GM12872 (cell line): ENCODE measurements at regions not wholly inside any gene's neighbourhood (a gene's known extent, or its start where the extent isn't known, plus 50 kb on each side); places are given as distances from the start of the nearest gene placed in this dataset.

Source experiments
- TF ChIP-seq, protein P1 (sequence below): IDR thresholded peaks from 3 replicates; pipeline ENCODE4 v1.5.1; 2011; ENCODE audit warnings: low read depth, mild to moderate bottlenecking, low read length, moderate library complexity; ENCODE audit not compliant: insufficient read depth

DNA sequence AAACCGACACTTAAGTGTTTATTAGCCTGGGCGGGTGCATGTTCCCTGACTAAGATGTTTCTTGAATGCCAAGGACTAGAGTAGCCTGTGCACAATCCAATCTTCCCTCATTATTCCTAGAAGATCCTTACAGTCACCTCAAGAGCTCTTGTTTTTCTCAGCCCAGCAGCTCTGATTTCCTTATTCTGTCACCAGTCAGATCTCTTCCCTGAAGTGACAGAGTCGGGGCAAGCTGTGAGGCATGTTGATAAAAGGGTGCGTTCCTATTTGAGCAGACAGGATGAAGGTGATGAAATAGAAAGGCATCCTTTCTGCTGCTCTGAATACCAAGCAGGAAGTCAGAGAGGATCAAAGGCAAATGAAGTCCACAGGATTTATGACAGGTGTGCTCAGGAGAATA lies 125.6 kb upstream of the MCTP2 start:
- TF ChIP-seq, protein P1, sequence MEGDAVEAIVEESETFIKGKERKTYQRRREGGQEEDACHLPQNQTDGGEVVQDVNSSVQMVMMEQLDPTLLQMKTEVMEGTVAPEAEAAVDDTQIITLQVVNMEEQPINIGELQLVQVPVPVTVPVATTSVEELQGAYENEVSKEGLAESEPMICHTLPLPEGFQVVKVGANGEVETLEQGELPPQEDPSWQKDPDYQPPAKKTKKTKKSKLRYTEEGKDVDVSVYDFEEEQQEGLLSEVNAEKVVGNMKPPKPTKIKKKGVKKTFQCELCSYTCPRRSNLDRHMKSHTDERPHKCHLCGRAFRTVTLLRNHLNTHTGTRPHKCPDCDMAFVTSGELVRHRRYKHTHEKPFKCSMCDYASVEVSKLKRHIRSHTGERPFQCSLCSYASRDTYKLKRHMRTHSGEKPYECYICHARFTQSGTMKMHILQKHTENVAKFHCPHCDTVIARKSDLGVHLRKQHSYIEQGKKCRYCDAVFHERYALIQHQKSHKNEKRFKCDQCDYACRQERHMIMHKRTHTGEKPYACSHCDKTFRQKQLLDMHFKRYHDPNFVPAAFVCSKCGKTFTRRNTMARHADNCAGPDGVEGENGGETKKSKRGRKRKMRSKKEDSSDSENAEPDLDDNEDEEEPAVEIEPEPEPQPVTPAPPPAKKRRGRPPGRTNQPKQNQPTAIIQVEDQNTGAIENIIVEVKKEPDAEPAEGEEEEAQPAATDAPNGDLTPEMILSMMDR, result no peak

DNA sequence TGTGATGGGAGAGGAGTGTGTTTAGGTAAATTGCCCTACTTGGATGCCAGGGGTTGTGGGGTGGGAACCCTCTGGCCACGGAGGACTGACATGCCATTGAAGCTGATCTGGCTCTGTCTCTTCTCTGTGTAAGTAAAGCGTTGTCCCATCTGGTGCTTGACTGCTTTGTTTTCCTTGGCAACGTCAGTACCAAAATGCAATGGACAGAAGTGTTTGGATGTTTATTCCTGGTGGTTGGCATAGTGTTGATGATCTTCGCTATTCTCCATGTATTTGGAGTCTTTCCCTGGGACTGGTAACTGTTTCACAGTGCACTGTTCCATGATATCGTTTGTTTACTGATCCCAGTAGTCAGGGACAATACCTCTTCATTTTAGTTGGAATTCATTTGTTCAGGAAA lies 130.5 kb upstream of the MCTP2 start:
- TF ChIP-seq, protein P1, result no peak

DNA sequence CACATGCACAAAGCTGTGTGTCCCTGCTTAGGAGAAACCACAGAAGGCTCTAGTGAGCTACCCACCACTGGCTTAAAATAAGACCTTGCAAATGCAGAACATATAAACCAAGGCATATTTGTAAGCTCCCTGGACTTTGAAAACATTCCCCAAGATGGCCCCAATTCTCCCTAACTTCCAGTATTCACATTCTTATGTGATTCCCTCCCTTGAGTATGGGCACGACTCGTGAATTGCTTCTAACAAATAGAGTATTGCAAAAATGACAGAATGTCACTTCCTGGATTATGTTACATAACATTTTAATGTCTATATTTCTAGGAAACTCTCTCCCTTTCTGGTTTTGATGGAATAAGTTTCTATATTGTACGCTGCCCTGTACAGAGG lies 131.8 kb upstream of the MCTP2 start:
- TF ChIP-seq, protein P1, result no peak

DNA sequence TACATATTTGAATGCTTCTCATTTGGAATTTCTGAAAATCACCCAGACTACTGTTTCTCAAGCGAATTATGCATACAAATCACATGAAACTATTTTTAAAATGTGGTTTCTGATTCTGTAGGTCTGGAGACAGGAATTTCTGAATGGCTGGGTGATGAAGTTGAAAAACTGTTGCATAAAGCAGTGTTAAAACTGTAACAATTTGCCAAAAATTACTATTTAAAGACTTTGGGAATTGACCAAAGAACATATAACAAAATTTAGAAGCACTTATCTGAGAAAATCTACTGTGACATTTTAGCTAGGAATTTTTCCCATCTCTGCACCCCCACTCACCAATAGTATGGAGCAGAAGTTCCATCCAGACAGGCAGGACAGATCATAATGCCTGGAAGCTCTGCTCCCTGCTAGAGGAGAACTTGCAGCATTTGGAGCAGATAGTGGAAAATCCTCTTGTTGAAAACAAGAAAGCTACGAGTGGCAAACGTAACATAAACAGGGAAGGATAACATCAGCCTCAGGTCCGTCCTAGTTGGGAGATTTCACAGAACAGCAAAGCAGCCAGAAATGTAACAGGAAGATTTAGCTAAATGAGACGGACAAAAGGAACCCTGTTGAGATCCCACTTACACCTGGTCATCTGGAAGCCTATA lies 132.3 kb upstream of the MCTP2 start:
- TF ChIP-seq, protein P1, result no peak

DNA sequence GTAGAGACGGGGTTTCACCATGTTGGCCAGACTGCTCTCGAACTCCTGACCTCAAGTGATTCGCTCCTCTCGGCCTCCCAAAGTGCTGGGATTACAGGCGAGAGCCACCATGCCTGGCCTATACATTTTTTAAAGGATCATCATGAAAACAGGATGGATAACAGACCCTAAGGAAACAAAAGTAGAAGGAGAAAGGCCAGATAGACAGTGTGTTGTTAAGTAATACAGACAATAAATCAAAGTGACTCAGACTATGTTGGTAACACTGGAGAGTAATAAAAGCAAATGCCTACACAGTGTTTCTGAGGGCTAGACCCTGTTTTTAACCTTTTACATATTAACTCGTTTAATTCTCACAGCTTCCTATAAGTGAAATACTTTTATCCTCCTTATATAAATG lies 133.8 kb upstream of the MCTP2 start:
- TF ChIP-seq, protein P1, result no peak

DNA sequence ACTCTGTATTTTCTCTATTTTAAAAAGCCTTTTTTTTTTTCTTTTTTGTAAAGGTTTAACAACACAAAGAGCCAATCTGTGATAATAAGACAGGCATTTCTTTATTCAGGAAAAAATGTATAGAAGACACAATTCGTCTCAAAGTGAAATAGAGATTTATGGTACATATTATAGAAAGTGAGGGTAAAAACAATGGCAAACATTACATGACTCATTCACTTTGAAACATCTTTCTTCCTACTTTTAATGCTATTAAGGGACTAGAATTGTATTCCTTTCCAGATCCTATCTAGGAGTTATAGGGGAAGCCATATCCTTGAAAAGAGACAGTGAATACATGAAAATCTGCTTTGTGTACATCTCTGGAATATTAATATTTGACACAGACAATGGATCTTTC lies 137.1 kb upstream of the MCTP2 start:
- TF ChIP-seq, protein P1, result no peak

DNA sequence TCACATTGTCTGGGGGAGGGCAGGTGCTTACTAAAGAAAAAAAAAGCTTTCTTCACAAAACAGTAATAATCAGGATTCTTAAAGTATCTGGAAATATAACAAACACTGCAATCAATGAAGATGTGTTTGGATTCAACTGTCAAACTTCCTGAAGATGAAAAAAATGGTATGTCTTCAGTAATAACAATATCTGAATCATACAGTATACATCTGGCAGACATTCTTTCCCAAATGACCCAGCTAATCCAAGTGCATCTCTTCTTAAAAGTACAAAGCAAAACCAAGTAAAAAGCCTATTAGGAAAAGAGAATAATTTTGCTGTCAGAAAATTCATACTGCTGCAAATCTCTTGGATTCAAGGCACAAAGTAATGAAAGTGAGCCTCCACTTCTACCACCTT lies 145.0 kb upstream of the MCTP2 start:
- TF ChIP-seq, protein P1, result no peak

DNA sequence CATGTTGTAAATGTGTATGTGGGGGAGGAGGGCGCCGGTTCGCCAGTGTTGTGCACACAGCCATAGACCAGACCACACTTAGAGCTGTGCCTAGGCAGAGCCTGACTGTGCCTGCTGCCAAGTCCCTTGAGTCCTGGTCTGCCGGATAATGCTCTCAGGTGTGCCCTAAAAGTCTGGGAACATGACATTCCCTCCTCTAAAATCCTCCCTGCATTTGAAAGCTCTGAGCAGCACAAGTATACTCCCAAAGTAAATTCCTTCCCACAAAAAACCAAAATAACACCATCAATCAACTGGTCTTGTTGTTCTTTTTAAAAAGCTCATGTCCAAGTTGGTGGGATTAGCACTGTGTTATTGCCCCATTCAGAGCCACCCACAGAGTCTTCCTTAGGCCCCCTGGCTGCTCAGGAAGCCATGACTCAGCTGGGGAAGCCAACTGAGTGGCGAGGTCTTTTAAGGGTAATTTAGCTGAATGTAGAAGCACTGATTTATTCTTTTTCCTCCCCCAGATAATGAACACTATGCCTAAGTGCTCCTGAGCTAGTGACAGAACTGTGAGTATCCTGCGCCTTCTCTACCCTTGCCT lies 147.8 kb upstream of the MCTP2 start:
- TF ChIP-seq, protein P1, result no peak
